ENCODE measurements at regions not wholly inside any gene's neighbourhood (a gene's known extent, or its start where the extent isn't known, plus 50 kb on each side); places are given as distances from the start of the nearest gene placed in this dataset.

DNA sequence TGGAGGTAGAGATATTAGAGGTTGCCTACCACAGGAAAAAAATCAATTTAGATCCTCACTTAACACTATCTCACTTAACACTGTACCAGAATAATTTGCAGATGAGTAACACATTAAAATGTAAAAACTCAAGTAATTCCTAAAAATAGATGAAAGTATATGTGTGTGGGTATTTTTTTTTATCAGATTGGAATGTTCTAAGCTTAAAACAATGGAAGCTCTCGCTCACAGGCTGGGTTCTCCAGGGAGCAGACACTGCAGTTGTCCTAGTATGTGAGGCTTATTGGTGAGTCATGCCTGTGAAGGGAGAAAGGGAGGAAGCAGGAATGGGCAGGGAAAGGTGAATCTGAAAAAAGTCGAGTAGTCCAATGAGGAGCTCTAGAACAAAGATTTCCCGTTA lies 181.3 kb upstream of the ZNF608 start:
- intact Hi-C loops (cut with micrococcal nuclease; ENCODE audit: unreplicated experiment) = loop anchor here (10.0 kb wide), 1 partner anchor 1253 kb away; no protein-coding TSS in a partner anchor
- ChIA-PET SMC1A (ENCODE audit: uncharacterized antibody, unreplicated experiment) (interaction anchor here (0.9 to 1.9 kb wide), 5 partner anchors 9 to 180 kb away, joined by 3 to 6 read pairs (median 4); no protein-coding TSS in a partner anchor), CTCF (interaction anchor here (0.8 to 1.0 kb wide), 2 partner anchors 8 to 280 kb away, joined by 3 read pairs; no protein-coding TSS in a partner anchor), POLR2A (interaction anchor here (0.5 to 0.6 kb wide), 2 partner anchors 24 to 194 kb away, joined by 3 to 5 read pairs; no protein-coding TSS in a partner anchor), RAD21 (ENCODE audit: unreplicated experiment) (interaction anchor here (1.4 kb wide), 3 partner anchors 19 to 186 kb away, joined by 3 to 7 read pairs (median 3); no protein-coding TSS in a partner anchor)
- in situ Hi-C loops (cut with MboI) = loop anchor here (25.0 kb wide), 1 partner anchor 1835 kb away; no protein-coding TSS in a partner anchor
- no peak for ATAC-seq
- Histone ChIP-seq H3K27me3 (replicated peaks in 1 of 2; ENCODE audit: control insufficient read depth in 2 of 2, insufficient read depth in 2 of 2, low read length in 1 of 2) (no peaks in the 10 kb centered on the region), H3K27ac (ENCODE audit: control insufficient read depth, insufficient read depth) (no peak overlapping the region), H3K9me3 (replicated peaks; ENCODE audit: control insufficient read depth, insufficient read depth, low read length) (no peaks in the 10 kb centered on the region; the same call in 2 of the 3 replicates), H3K4me3 (no peak overlapping the region), H2AFZ (ENCODE audit: control insufficient read depth, low read depth, low read length) (no peak overlapping the region), H3K36me3 (ENCODE audit: control insufficient read depth in 2 of 2, insufficient read depth in 2 of 2, low read length in 1 of 2) (no peaks in the 10 kb centered on the region), H3K4me1 (ENCODE audit: control insufficient read depth, insufficient read depth, low read length) (peaks cover 9% of the 10 kb centered on the region), H3K4me2 (ENCODE audit: control insufficient read depth, insufficient read depth) (no peak overlapping the region), H3K79me2 (ENCODE audit: control insufficient read depth, insufficient read depth, low read length) (no peaks in the 10 kb centered on the region), H3K9ac (ENCODE audit: control insufficient read depth, insufficient read depth, low read length) (no peak overlapping the region), H4K20me1 (ENCODE audit: control insufficient read depth, insufficient read depth) (no peaks in the 10 kb centered on the region)
- no TSS peak for BruUV-seq (replicated peaks)
- no peak for DNase-seq (ENCODE audit: low read depth, low spot score)
- 70% methylated on average over 3 of the region's 3 CpGs for WGBS (ENCODE audit: insufficient coverage, insufficient replicate concordance, low lambda C conversion rate, missing lambda C conversion rate)
- TF ChIP-seq KAT2A (conservative IDR thresholded peaks at IDR 0.05; ENCODE audit: control insufficient read depth, low read depth, low read length) = no peak
- TF ChIP-seq SUPT20H (IDR thresholded peaks at IDR 0.05; ENCODE audit: borderline replicate concordance, control insufficient read depth, low read depth, low read length) = no peak
- TF ChIP-seq, protein P1, sequence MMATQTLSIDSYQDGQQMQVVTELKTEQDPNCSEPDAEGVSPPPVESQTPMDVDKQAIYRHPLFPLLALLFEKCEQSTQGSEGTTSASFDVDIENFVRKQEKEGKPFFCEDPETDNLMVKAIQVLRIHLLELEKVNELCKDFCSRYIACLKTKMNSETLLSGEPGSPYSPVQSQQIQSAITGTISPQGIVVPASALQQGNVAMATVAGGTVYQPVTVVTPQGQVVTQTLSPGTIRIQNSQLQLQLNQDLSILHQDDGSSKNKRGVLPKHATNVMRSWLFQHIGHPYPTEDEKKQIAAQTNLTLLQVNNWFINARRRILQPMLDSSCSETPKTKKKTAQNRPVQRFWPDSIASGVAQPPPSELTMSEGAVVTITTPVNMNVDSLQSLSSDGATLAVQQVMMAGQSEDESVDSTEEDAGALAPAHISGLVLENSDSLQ (IDR thresholded peaks at IDR 0.05) = no peak
- TF ChIP-seq TBL1XR1 (IDR thresholded peaks at IDR 0.05; ENCODE audit: low read depth, low read length) = no peak
- TF ChIP-seq SREBF1 (IDR thresholded peaks at IDR 0.05; ENCODE audit: low read length) = no peak
- TF ChIP-seq, protein P2, sequence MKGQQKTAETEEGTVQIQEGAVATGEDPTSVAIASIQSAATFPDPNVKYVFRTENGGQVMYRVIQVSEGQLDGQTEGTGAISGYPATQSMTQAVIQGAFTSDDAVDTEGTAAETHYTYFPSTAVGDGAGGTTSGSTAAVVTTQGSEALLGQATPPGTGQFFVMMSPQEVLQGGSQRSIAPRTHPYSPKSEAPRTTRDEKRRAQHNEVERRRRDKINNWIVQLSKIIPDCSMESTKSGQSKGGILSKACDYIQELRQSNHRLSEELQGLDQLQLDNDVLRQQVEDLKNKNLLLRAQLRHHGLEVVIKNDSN (IDR thresholded peaks at IDR 0.05; ENCODE audit: borderline replicate concordance, extremely low read length, insufficient read depth, low read depth, low read length) = no peak
- TF ChIP-seq BCL11A (IDR thresholded peaks at IDR 0.05; ENCODE audit: low read depth, low read length) = no peak
- TF ChIP-seq JUND (IDR thresholded peaks at IDR 0.05; ENCODE audit: low read depth, low read length) = no peak
- no peak for TF ChIP-seq MYB (IDR thresholded peaks at IDR 0.05; ENCODE audit: borderline replicate concordance, low read depth, low read length)
- no peak for TF ChIP-seq TCF7 (IDR thresholded peaks at IDR 0.05; ENCODE audit: borderline replicate concordance)
- no peak for TF ChIP-seq MTA3 (IDR thresholded peaks at IDR 0.05; ENCODE audit: borderline replicate concordance, low read length)
- no peak for TF ChIP-seq MEF2B (IDR thresholded peaks at IDR 0.05; ENCODE audit: partially characterized antibody, poor library complexity, severe bottlenecking)
- no peak for TF ChIP-seq HCFC1 (IDR thresholded peaks at IDR 0.05; ENCODE audit: low read length)
- no peak for FAIRE-seq

Data from GM12878 (cell line).